ENCODE measurements at regions not wholly inside any gene's neighbourhood (a gene's known extent, or its start where the extent isn't known, plus 50 kb on each side); places are given as distances from the start of the nearest gene placed in this dataset.

DNA sequence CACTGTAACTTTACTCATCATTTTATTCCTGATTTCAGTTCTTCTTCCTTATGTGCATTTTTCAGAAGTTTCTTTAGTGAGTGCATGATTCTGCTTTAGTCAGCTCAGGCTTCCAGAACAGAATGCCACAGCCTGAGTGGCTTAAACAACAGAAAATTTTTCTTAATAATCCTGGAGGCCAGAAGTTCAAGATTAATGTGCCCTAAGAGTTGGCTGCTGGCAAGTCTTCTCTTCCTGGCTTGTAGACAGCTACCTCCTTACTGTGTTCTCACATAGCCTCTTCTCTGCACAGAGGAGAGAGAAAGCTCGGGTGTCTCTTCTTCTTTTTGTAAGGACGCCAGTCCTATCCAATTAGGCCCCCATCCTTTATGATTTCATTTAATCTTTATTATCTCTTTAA is 443.1 kb upstream of the RGS17 start:
- Mint-ChIP-seq H3K9me3 (peaks cover 2% of the 10 kb centered on the region), H3K4me1 (peaks cover 12% of the 10 kb centered on the region), H3K27me3 (ENCODE audit: low read depth) (no peaks in the 10 kb centered on the region), H3K4me3 (no peak overlapping the region), H3K27ac (peak overlapping the region; percentile 0 to 47 (median 8)), H3K36me3 (ENCODE audit: low read depth) (no peaks in the 10 kb centered on the region)
- TF ChIP-seq, protein P1, sequence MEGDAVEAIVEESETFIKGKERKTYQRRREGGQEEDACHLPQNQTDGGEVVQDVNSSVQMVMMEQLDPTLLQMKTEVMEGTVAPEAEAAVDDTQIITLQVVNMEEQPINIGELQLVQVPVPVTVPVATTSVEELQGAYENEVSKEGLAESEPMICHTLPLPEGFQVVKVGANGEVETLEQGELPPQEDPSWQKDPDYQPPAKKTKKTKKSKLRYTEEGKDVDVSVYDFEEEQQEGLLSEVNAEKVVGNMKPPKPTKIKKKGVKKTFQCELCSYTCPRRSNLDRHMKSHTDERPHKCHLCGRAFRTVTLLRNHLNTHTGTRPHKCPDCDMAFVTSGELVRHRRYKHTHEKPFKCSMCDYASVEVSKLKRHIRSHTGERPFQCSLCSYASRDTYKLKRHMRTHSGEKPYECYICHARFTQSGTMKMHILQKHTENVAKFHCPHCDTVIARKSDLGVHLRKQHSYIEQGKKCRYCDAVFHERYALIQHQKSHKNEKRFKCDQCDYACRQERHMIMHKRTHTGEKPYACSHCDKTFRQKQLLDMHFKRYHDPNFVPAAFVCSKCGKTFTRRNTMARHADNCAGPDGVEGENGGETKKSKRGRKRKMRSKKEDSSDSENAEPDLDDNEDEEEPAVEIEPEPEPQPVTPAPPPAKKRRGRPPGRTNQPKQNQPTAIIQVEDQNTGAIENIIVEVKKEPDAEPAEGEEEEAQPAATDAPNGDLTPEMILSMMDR (IDR thresholded peaks at IDR 0.05; ENCODE audit: unreplicated experiment in 3 of 3): no peak

DNA sequence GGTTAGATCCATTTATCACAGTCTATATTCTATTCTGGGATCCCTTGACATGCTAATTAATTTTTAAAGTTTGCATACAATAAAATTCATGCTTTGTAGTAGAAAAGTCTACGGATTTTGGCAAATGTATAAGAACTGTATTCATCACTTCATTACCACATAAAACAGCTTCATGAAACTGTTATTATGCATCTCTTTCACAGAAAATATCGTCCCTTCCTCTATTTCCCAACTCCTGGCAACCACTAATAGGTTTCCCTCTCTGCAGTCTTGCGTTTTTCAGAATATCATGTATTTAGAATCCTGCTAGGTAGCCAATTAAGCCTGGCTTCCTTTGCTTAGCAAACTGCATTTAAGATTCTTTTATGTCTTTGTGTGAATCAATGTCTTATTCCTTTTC is 441.3 kb upstream of the RGS17 start:
- Mint-ChIP-seq H3K36me3 (ENCODE audit: low read depth) (no peaks in the 10 kb centered on the region), H3K27ac (no peak overlapping the region), H3K9me3 (no peaks in the 10 kb centered on the region), H3K27me3 (ENCODE audit: low read depth) (no peaks in the 10 kb centered on the region), H3K4me1 (peaks cover 12% of the 10 kb centered on the region), H3K4me3 (no peak overlapping the region)
- TF ChIP-seq, protein P1 (IDR thresholded peaks at IDR 0.05; ENCODE audit: unreplicated experiment in 3 of 3): no peak

DNA sequence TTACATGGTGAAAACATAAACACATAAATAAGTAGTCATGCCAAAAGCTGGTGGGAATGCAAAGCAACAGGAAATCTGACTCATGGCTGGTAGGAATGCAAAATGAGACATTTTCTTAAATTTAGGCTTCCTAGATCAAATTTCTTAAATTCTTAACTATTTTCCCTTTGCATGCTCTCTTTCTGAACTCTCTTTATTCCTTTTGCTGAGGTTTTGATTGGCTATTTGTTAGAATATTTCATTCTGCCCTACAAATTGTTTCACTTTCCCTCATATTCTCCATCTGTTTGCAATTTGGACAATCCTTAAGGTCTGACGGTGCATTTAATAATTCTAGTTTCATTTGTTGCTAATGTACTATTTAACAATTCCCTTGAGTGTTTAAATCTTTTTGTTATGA is 437.5 kb upstream of the RGS17 start:
- no peaks in the 10 kb centered on the region for H3K36me3 Mint-ChIP-seq (ENCODE audit: low read depth)
- H3K4me3 Mint-ChIP-seq: no peak overlapping the region
- H3K27ac Mint-ChIP-seq: no peak overlapping the region
- H3K27me3 Mint-ChIP-seq (ENCODE audit: low read depth): no peaks in the 10 kb centered on the region
- no peaks in the 10 kb centered on the region for H3K9me3 Mint-ChIP-seq
- TF ChIP-seq, protein P1 (IDR thresholded peaks at IDR 0.05; ENCODE audit: unreplicated experiment in 3 of 3): no peak
- H3K4me1 Mint-ChIP-seq: peaks cover 5% of the 10 kb centered on the region

DNA sequence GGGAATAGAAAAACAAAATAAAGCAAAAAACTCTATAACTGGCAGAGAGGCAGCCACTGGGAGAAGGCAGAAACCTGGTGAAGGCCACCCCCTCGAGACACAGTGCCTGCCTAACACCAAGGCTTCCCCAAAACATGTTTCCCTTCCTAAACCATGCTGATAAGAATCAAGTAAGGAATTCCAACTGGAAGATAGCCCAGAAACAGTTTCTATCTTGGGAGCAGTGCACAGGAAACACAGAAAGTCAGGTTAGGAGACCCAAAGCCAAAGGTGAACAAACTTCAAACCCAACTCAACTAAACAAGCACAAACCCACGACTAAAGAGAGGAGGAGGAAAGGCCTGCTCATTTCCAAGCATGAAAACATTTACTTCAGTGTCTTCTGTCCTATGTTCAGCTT is 433.7 kb upstream of the RGS17 start:
- TF ChIP-seq, protein P1 (IDR thresholded peaks at IDR 0.05; ENCODE audit: unreplicated experiment in 3 of 3): no peak
- Mint-ChIP-seq H3K27ac (no peak overlapping the region), H3K36me3 (ENCODE audit: low read depth) (no peaks in the 10 kb centered on the region), H3K9me3 (no peaks in the 10 kb centered on the region), H3K27me3 (ENCODE audit: low read depth) (no peaks in the 10 kb centered on the region), H3K4me3 (no peak overlapping the region), H3K4me1 (no peaks in the 10 kb centered on the region)

DNA sequence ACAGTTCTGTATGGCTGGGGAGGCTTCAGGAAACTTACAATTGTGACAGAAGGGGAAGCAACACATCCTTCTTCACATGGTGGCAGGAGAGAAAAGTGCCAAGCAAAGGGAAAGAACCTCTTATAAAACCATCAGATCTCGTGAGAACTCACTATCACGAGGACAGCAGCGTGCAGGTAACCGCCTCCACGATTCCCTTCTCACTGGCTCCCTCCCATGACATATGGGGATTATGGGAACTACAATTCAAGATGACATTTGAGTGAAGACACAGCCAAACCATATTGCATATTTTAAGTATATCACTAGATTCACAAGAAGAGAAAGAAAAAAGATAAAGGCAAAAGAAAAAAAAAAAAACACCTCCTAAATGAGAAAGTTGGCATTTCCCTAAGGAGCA is 431.9 kb upstream of the RGS17 start:
- no peaks in the 10 kb centered on the region for H3K4me1 Mint-ChIP-seq
- H3K9me3 Mint-ChIP-seq: no peaks in the 10 kb centered on the region
- H3K27ac Mint-ChIP-seq: no peak overlapping the region

DNA sequence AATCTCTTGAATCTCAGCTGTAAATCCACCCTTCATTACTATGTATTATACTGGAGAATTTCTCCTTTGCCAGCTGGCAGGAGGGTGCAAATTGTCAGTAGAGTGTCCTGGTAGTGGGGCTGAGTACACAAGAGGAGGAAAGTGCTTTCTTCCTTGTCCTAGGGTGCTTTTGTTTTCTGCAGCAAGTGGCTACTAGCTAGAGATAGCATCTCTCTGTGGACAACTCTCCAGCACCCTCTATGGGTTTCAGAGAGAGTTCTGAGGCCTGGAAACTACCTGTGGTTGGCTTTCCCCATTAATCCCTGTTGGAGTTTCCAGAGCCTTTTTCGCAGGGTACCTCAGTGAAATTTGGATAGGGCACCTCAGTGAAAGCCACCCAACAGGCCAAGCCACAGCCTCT is 422.5 kb upstream of the RGS17 start:
- Mint-ChIP-seq H3K4me1 (no peaks in the 10 kb centered on the region), H3K27me3 (ENCODE audit: low read depth) (no peaks in the 10 kb centered on the region), H3K9me3 (no peaks in the 10 kb centered on the region), H3K4me3 (no peak overlapping the region), H3K36me3 (ENCODE audit: low read depth) (no peaks in the 10 kb centered on the region), H3K27ac (no peak overlapping the region)
- TF ChIP-seq, protein P1 (IDR thresholded peaks at IDR 0.05; ENCODE audit: unreplicated experiment in 3 of 3): peak in 1 of 3 experiments; percentile 30

More for the DNA sequence above, 431.9 kb upstream of the RGS17 start:
- Mint-ChIP-seq H3K36me3 (ENCODE audit: low read depth) (no peaks in the 10 kb centered on the region), H3K27me3 (ENCODE audit: low read depth) (no peaks in the 10 kb centered on the region), H3K4me3 (no peak overlapping the region)
- TF ChIP-seq, protein P1 (IDR thresholded peaks at IDR 0.05; ENCODE audit: unreplicated experiment in 3 of 3): no peak

Measured in nephron (organoid).